MM.1S (cell line): ENCODE measurements at regions not wholly inside any gene's neighbourhood (a gene's known extent, or its start where the extent isn't known, plus 50 kb on each side); places are given as distances from the start of the nearest gene placed in this dataset.

Experiments
- EZH2 ChIP-seq: fragments of 300-600 bp; sonication (generic); optimal IDR thresholded peaks from 2 replicates; pipeline ENCODE3; 2017; ENCODE audit warnings: low read depth, mild to moderate bottlenecking, antibody characterized with exemption, low read length, mixed read lengths
- TF ChIP-seq, protein P1 (sequence below): fragments of 300-600 bp; sonication (generic); IDR thresholded peaks from 2 replicates; pipeline ENCODE4 v1.5.1; 2016; ENCODE audit warnings: antibody characterized with exemption, low read length, mixed read lengths

DNA sequence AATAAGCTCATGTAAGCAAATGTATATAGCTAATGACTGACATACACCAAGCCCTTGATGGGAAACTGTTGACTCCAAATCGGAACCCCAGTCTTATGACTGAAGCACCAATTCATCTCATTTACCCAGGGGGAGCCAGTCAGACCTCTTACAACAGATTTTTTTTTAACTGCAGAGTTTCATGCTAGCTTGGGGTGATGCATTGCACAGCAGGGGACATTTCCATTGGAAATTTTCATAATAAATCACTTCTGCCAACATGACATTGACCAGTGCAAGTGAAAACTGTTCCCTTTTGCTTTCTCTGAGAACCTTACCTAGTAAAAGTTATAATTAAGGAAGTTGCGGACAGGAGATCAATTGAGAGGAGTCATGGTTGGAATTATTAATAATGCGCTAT is 137.0 kb upstream of the VWC2 start:
- TF ChIP-seq, protein P1, sequence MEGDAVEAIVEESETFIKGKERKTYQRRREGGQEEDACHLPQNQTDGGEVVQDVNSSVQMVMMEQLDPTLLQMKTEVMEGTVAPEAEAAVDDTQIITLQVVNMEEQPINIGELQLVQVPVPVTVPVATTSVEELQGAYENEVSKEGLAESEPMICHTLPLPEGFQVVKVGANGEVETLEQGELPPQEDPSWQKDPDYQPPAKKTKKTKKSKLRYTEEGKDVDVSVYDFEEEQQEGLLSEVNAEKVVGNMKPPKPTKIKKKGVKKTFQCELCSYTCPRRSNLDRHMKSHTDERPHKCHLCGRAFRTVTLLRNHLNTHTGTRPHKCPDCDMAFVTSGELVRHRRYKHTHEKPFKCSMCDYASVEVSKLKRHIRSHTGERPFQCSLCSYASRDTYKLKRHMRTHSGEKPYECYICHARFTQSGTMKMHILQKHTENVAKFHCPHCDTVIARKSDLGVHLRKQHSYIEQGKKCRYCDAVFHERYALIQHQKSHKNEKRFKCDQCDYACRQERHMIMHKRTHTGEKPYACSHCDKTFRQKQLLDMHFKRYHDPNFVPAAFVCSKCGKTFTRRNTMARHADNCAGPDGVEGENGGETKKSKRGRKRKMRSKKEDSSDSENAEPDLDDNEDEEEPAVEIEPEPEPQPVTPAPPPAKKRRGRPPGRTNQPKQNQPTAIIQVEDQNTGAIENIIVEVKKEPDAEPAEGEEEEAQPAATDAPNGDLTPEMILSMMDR, result no peak
- no peak for TF ChIP-seq EZH2
